ENCODE measurements at regions not wholly inside any gene's neighbourhood (a gene's known extent, or its start where the extent isn't known, plus 50 kb on each side); places are given as distances from the start of the nearest gene placed in this dataset.

DNA sequence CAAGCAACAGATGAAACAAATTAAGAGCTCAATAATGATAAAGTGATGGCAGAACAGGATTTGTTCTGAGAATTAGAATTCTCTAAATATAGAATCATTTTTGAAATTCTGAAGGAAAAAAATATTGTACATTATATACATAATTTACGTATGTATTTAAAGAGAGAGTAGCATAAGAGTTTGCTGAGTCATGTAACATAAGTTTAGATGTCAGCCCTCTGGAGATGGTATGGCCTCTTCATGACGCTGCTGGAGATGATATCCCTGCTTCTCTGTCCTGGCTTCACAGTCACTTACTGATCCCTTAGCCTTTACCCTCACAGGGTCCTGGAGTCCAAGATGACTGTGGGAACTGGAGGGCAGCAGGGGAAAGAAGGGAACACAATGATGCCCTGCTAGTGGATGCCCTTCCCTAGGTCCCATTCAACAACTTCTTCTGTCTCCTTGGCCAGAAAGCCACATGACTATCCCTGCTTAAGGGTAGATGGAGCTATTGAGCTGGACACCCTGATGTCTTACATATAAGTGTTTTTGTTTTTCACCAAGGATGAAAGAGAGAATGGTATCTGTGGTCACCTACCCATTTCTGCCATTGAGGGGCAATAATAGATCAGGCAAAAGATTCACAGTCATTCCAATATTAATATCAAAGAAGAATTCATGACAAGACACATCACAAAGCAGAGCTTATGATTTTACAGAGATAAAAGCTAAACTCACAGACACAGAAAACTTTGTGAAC is 753.1 kb downstream of the TBC1D22A start:
- no peak for ATAC-seq (ENCODE audit: low read depth)
- Histone ChIP-seq H3K4me3 (ENCODE audit: severe bottlenecking) (no peak overlapping the region), H3K27me3 (ENCODE audit: insufficient read depth, poor library complexity, severe bottlenecking) (peaks cover 4% of the 10 kb centered on the region), H3K9me3 (ENCODE audit: severe bottlenecking) (no peaks in the 10 kb centered on the region), H3K27ac (ENCODE audit: poor library complexity, severe bottlenecking) (no peak overlapping the region), H3K4me1 (ENCODE audit: insufficient read depth, poor library complexity, severe bottlenecking) (no peaks in the 10 kb centered on the region), H3K36me3 (ENCODE audit: low read depth) (no peaks in the 10 kb centered on the region)
- DNase-seq (ENCODE audit: low spot score), result no peak
- TF ChIP-seq, protein P1, sequence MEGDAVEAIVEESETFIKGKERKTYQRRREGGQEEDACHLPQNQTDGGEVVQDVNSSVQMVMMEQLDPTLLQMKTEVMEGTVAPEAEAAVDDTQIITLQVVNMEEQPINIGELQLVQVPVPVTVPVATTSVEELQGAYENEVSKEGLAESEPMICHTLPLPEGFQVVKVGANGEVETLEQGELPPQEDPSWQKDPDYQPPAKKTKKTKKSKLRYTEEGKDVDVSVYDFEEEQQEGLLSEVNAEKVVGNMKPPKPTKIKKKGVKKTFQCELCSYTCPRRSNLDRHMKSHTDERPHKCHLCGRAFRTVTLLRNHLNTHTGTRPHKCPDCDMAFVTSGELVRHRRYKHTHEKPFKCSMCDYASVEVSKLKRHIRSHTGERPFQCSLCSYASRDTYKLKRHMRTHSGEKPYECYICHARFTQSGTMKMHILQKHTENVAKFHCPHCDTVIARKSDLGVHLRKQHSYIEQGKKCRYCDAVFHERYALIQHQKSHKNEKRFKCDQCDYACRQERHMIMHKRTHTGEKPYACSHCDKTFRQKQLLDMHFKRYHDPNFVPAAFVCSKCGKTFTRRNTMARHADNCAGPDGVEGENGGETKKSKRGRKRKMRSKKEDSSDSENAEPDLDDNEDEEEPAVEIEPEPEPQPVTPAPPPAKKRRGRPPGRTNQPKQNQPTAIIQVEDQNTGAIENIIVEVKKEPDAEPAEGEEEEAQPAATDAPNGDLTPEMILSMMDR (IDR thresholded peaks at IDR 0.05; ENCODE audit: poor library complexity, severe bottlenecking), result no peak

DNA sequence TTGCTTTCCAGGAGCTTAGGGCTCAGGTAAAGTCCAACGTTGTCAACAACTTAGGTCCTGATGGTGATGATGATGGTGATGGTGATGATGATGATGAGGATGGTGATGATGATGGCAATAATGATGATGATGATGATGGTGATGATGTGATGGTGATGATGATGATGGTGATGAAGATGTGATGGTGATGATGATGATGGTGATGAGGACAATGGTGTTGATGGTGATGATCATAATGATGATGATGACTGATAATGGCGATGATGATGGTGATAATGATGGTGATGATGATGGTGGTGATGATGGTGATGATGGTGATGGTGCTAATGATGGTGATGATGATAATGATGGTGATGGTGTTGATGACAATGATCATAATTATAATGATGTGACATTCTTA is 750.2 kb downstream of the TBC1D22A start:
- H3K4me1 ChIP-seq (ENCODE audit: insufficient read depth, poor library complexity, severe bottlenecking), result no peaks in the 10 kb centered on the region
- ATAC-seq (ENCODE audit: low read depth) (no peak), DNase-seq (ENCODE audit: low spot score) (no peak)
- H3K9me3 ChIP-seq (ENCODE audit: severe bottlenecking), result no peaks in the 10 kb centered on the region
- no peaks in the 10 kb centered on the region for H3K27me3 ChIP-seq (ENCODE audit: insufficient read depth, poor library complexity, severe bottlenecking)
- no peak overlapping the region for H3K27ac ChIP-seq (ENCODE audit: poor library complexity, severe bottlenecking)
- H3K4me3 ChIP-seq (ENCODE audit: severe bottlenecking), result no peak overlapping the region
- H3K36me3 ChIP-seq (ENCODE audit: low read depth), result no peaks in the 10 kb centered on the region
- TF ChIP-seq, protein P1 (IDR thresholded peaks at IDR 0.05; ENCODE audit: poor library complexity, severe bottlenecking), result no peak

DNA sequence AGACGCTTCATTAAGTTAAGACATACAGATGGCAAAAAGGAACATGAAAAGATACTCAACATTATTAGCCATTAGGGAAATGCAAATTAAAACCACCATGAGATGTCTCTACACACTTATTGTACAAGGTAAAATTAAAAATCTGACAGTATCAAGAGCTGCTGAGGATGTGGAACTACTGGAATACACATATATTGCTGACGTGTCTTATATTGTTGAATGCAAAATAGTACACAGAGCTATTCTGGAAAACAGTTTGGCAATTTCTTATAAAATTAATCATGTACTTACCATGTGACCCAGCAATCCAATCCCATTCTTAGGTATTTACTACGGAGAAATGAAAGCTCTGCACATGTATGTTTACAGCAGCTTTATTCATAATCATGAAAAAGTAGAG is 742.5 kb downstream of the TBC1D22A start:
- TF ChIP-seq, protein P1 (IDR thresholded peaks at IDR 0.05; ENCODE audit: poor library complexity, severe bottlenecking), result no peak
- ATAC-seq (ENCODE audit: low read depth), result no peak
- no peak overlapping the region for H3K27ac ChIP-seq (ENCODE audit: poor library complexity, severe bottlenecking)
- no peak overlapping the region for H3K4me3 ChIP-seq (ENCODE audit: severe bottlenecking)
- no peaks in the 10 kb centered on the region for H3K36me3 ChIP-seq (ENCODE audit: low read depth)
- no peaks in the 10 kb centered on the region for H3K4me1 ChIP-seq (ENCODE audit: insufficient read depth, poor library complexity, severe bottlenecking)
- peaks cover 14% of the 10 kb centered on the region for H3K27me3 ChIP-seq (ENCODE audit: insufficient read depth, poor library complexity, severe bottlenecking)
- DNase-seq (ENCODE audit: low spot score), result no peak
- peaks cover 2% of the 10 kb centered on the region for H3K9me3 ChIP-seq (ENCODE audit: severe bottlenecking)

DNA sequence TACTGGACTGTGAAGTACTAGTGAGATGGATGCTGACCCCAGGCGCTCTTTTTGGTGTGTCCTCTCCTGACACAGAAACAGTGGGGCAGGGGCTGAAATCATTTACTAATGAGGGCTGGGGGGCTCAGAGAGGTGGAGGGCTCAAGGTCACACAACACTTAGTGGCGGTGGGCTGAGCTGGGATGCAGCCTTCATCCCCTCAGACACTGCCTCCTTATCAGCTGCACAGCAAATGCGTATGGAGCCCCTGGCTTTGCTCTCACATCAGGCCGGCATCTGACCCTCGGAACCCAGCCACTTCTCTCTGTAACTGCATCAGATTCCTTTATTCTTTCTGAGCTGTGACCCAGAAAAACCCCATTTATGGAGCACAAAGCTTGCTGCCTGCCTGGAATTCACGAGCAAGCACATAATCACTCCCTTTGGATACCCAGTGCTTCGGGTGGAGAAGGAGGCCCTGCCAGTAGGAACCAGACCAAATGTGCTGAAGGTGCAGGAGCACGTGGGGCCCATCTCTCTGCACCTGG is 736.6 kb downstream of the TBC1D22A start:
- DNase-seq (ENCODE audit: low spot score) (no peak), ATAC-seq (ENCODE audit: low read depth) (no peak)
- no peak overlapping the region for H3K4me3 ChIP-seq (ENCODE audit: severe bottlenecking)
- no peak overlapping the region for H3K27ac ChIP-seq (ENCODE audit: poor library complexity, severe bottlenecking)
- H3K27me3 ChIP-seq (ENCODE audit: insufficient read depth, poor library complexity, severe bottlenecking), result peaks cover 1% of the 10 kb centered on the region
- TF ChIP-seq, protein P1 (IDR thresholded peaks at IDR 0.05; ENCODE audit: poor library complexity, severe bottlenecking), result no peak
- H3K36me3 ChIP-seq (ENCODE audit: low read depth), result no peaks in the 10 kb centered on the region
- no peaks in the 10 kb centered on the region for H3K4me1 ChIP-seq (ENCODE audit: insufficient read depth, poor library complexity, severe bottlenecking)
- H3K9me3 ChIP-seq (ENCODE audit: severe bottlenecking), result peaks cover 2% of the 10 kb centered on the region

DNA sequence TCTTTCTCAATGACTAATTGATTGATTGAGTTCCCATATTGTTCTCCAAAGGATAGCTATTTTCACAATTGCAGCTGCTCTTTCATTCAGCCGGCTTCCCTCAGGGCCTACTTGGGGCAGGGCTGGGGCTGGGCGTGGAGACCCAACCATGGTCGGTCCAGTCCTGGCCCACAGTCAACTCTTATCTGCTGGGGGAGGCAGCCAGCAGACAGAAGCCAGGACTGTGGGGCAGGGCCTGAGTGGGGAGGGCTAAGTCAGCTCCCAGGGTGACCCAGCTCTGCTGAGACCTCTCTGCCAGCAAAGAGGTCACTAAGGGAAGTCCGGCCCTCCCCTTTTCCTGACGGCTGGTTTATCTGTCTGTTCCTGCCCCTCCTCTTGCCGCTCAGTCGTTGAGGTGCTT is 735.2 kb downstream of the TBC1D22A start:
- Histone ChIP-seq H3K4me1 (ENCODE audit: insufficient read depth, poor library complexity, severe bottlenecking) (no peaks in the 10 kb centered on the region), H3K27ac (ENCODE audit: poor library complexity, severe bottlenecking) (no peak overlapping the region), H3K36me3 (ENCODE audit: low read depth) (no peaks in the 10 kb centered on the region), H3K9me3 (ENCODE audit: severe bottlenecking) (peaks cover 2% of the 10 kb centered on the region), H3K27me3 (ENCODE audit: insufficient read depth, poor library complexity, severe bottlenecking) (no peaks in the 10 kb centered on the region), H3K4me3 (ENCODE audit: severe bottlenecking) (no peak overlapping the region)
- DNase-seq (ENCODE audit: low spot score), result no peak
- no peak for ATAC-seq (ENCODE audit: low read depth)
- TF ChIP-seq, protein P1 (IDR thresholded peaks at IDR 0.05; ENCODE audit: poor library complexity, severe bottlenecking), result no peak
